GM21737 (cell line): ENCODE measurements at regions not wholly inside any gene's neighbourhood (a gene's known extent, or its start where the extent isn't known, plus 50 kb on each side); places are given as distances from the start of the nearest gene placed in this dataset.
A peak's percentile ranks its signal among the peaks of the same experiment; 100 is the strongest.

Experiments
- ATAC-seq: cut with Tn5 transposase; IDR thresholded peaks from one replicate; pipeline ENCODE4 v1.9.1; 2021; ENCODE audit warnings: mild to moderate bottlenecking, moderate library complexity; ENCODE audit not compliant: unreplicated experiment

- no peak for ATAC-seq
These were observed 157.6 kb downstream of the DCK start for GRCh38 chr4:71151054-71151453.

GRCh38 chr4:71156616-71157015, 163.2 kb downstream of the DCK start:
- no peak for ATAC-seq

- no peak for ATAC-seq
These were observed 168.9 kb downstream of the DCK start for GRCh38 chr4:71162386-71162785.

- ATAC-seq = no peak
These were observed 169.9 kb downstream of the DCK start for GRCh38 chr4:71163317-71163716.

- ATAC-seq = no peak
These were observed 171.7 kb upstream of the SLC4A4 start for GRCh38 chr4:71167083-71167482.

- no peak for ATAC-seq
These were observed 167.2 kb upstream of the SLC4A4 start for GRCh38 chr4:71171592-71171991.

GRCh38 chr4:71181332-71181731, 157.5 kb upstream of the SLC4A4 start:
- ATAC-seq = no peak

- ATAC-seq = peak; percentile 50
These were observed 154.5 kb upstream of the SLC4A4 start for GRCh38 chr4:71184195-71184781.

- ATAC-seq = no peak
These were observed 153.8 kb upstream of the SLC4A4 start for GRCh38 chr4:71185037-71185436.

- no peak for ATAC-seq
These were observed 152.6 kb upstream of the SLC4A4 start for GRCh38 chr4:71186257-71186565.

- ATAC-seq = peak; percentile 43
These were observed 152.0 kb upstream of the SLC4A4 start for GRCh38 chr4:71186566-71187403.

- peak; percentile 26 for ATAC-seq
These were observed 151.2 kb upstream of the SLC4A4 start for GRCh38 chr4:71187404-71188155.

- ATAC-seq = no peak
These were observed 150.6 kb upstream of the SLC4A4 start for GRCh38 chr4:71188156-71188640.

GRCh38 chr4:71188951-71189350, 149.9 kb upstream of the SLC4A4 start:
- no peak for ATAC-seq

- ATAC-seq = no peak
These were observed 149.3 kb upstream of the SLC4A4 start for GRCh38 chr4:71189471-71189870.

- no peak for ATAC-seq
These were observed 144.4 kb upstream of the SLC4A4 start for GRCh38 chr4:71194454-71194853.

- ATAC-seq = no peak
These were observed 142.9 kb upstream of the SLC4A4 start for GRCh38 chr4:71195924-71196323.

GRCh38 chr4:71198958-71199357, 139.9 kb upstream of the SLC4A4 start:
- no peak for ATAC-seq

GRCh38 chr4:71201057-71201456, 137.8 kb upstream of the SLC4A4 start:
- ATAC-seq = no peak

GRCh38 chr4:71201817-71202576, 136.8 kb upstream of the SLC4A4 start:
- ATAC-seq = no peak

GRCh38 chr4:71202705-71203104, 136.1 kb upstream of the SLC4A4 start:
- ATAC-seq = no peak
